AG04449 (cell line): ENCODE measurements at regions not wholly inside any gene's neighbourhood (a gene's known extent, or its start where the extent isn't known, plus 50 kb on each side); places are given as distances from the start of the nearest gene placed in this dataset.
A peak's percentile ranks its signal among the peaks of the same experiment; 100 is the strongest.
"Not testable (repeated sequence)": the region's sequence is repeated elsewhere in the genome, so short reads cannot be mapped to it uniquely, and the experiment has no call there.

ENCODE experiments used
- CTCF ChIA-PET: fragments of 350-600 bp; formaldehyde crosslinking; extraction: SDS; loops from one replicate; lab custom pipeline; 2021; ENCODE audit warnings: antibody characterized with exemption; lab: Yijun Ruan, JAX
- POLR2A ChIA-PET: fragments of 400-600, 350-600 bp; formaldehyde crosslinking; extraction: SDS; loops from one replicate; lab custom pipeline; 2020; ENCODE audit warnings: antibody characterized with exemption, inconsistent platforms; lab: Yijun Ruan, JAX
- DNase-seq: peaks from one replicate; pipeline ENCODE4 v3.0.0-alpha.2; 2010; ENCODE audit warnings: low read depth, low spot score
- H3K4me3 ChIP-seq: 2 replicates; pipeline ENCODE4 v1.5.1; 2011; ENCODE audit warnings: low read depth, mild to moderate bottlenecking, control low read depth, low read length
- TF ChIP-seq, protein P1 (sequence below): IDR thresholded peaks from one replicate; pipeline ENCODE4 v1.5.1; 2011; ENCODE audit warnings: mild to moderate bottlenecking, moderate library complexity, low read length, control low read depth, inconsistent platforms; ENCODE audit not compliant: insufficient read depth; ENCODE audit errors: missing control alignments

DNA sequence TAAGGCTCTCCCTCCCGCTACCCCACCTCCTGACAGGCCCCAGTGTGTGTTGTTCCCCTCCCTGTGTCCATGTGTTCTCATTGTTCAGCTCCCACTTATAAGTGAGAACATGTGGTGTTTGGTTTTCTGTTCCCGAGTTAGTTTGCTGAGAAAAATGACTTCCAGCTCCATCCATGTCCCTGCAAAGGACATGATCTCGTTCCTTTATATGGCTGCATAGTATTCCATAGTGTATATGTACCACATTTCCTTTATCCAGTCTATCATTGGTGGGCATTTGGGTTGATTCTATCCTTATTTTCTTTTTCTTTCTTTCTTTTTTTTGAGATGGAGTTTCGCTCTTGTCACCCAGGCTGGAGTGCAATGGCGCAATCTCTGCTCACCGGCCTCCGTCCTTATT is 57.8 kb upstream of the RASSF3 start:
- CTCF ChIA-PET = interaction anchor here (0.7 to 10.8 kb wide), 3 partner anchors 7 to 143 kb away, joined by 3 to 481 read pairs (median 128); no protein-coding TSS in a partner anchor
- DNase-seq, POLR2A ChIA-PET, H3K4me3 ChIP-seq: not testable (repeated sequence)

DNA sequence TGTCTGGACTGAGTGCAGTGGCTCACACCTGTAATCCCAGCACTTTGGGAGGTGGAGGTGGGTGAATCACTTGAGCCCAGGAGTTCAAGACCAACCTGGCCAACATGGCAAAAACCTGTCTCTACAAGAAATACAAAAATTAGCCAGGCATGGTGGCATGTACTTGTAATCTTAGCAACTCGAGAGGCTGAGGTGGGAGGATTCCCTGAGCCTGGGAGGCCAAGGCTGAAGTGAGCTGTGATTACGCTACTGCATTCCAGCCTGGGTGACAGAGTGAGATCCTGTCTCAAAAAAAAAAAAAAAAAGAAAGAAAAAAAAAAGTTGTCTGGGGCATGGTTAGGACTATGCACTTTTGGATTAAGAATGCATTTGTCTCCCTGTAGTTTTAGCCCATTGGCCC is 56.6 kb upstream of the RASSF3 start:
- POLR2A ChIA-PET, DNase-seq, H3K4me3 ChIP-seq: not testable (repeated sequence)
- CTCF ChIA-PET = interaction anchor here (10.8 kb wide), 1 partner anchor 142 kb away, joined by 481 read pairs; no protein-coding TSS in a partner anchor

DNA sequence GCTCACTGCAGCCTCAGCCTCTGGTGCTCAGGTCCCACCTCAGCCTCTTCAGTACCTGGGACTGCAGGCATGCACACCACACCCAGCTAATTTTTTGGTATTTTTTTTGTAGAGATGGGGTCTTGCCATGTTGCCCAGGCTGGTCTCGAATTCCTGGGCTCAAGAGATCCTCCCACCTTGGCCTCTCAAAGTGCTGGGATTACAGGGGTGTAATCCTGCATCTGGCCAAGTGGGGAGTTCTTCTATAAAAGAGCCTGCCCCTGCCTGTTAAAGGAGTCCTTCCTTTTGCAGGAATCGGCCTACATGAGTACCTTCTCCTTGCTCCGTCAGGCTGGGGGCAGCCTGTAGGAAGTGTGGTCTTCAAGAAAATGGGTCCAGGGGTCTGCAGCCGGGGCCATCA is 54.1 kb upstream of the RASSF3 start:
- POLR2A ChIA-PET = no interaction called here
- CTCF ChIA-PET = interaction anchor here (1.1 to 2.2 kb wide), 4 partner anchors 10 to 141 kb away, joined by 3 to 9 read pairs (median 6); no protein-coding TSS in a partner anchor
- H3K4me3 ChIP-seq = no peak overlapping the region
- TF ChIP-seq, protein P1, sequence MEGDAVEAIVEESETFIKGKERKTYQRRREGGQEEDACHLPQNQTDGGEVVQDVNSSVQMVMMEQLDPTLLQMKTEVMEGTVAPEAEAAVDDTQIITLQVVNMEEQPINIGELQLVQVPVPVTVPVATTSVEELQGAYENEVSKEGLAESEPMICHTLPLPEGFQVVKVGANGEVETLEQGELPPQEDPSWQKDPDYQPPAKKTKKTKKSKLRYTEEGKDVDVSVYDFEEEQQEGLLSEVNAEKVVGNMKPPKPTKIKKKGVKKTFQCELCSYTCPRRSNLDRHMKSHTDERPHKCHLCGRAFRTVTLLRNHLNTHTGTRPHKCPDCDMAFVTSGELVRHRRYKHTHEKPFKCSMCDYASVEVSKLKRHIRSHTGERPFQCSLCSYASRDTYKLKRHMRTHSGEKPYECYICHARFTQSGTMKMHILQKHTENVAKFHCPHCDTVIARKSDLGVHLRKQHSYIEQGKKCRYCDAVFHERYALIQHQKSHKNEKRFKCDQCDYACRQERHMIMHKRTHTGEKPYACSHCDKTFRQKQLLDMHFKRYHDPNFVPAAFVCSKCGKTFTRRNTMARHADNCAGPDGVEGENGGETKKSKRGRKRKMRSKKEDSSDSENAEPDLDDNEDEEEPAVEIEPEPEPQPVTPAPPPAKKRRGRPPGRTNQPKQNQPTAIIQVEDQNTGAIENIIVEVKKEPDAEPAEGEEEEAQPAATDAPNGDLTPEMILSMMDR = no peak
- DNase-seq = no peak

DNA sequence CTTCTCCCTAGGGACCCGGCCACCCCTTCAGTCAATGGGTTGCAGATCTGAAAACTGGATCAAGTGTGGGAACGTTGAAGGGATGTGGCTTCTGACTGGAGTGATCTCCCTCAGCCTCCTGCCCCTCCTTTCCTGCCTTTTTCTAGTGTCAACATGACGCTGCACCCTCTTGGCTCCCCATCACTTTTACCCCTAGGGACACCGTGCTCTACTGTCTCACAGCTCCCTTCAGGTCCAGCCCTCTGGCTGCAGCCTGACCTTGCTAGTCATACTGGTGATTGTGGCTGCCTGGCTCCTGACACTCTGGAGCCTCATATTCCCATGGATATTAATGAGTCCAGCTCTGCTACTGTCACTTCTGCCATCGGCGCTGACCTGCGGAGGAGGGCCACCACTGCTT is 51.5 kb upstream of the RASSF3 start:
- POLR2A ChIA-PET = no interaction called here

DNA sequence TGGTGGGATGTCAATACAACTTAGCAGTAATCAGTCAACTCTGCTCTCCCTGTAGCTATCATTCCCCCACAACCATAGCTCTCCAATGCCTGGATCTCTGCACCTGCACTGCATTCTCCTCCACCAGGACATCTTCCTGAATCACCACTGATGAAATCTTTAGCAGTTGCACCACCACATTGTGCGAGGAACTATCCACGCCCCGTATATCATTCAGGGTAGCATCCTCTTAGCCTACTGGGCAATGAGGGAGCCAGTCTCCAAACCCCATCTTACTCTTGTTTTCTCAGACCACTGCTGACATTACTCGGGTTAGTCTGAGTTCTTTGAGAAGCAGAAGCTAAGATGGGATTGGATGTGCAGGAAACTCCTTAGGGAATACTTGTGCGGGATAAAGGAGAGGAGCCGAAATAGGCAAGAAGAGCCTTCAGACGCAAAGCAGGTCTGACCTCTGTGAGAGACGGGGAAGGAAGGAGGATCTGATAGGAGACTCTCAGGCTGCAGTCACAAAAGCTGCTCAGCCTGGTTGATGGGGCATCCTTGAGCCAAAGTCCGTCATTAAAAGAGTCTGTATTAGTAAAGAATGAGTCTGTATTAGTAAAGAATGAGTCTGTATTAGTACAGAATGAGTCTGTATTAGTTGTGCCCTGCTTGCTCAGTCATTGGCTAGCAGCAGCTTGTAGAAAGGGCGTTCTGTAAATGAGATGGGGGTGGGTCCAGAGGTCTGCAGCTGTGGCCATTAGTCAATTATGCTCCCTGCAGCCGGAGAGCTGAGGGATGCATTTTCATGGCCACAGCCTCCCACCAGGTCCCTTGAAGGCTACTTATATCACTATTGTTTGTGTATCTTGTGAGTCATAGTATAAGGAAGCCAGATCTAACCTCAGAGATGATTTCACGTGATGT is 49.6 kb upstream of the RASSF3 start:
- DNase-seq = peak; percentile 86
- TF ChIP-seq, protein P1 = no peak
- ChIA-PET CTCF (interaction anchor here (3.6 to 14.5 kb wide), 2 partner anchors 12 to 136 kb away, joined by 26 to 128 read pairs; no protein-coding TSS in a partner anchor), POLR2A (interaction anchor here (0.6 to 0.8 kb wide), 3 partner anchors 23 to 56 kb away, joined by 3 read pairs; no protein-coding TSS in a partner anchor)
- H3K4me3 ChIP-seq = no peak overlapping the region

More for the DNA sequence above, 51.5 kb upstream of the RASSF3 start:
- TF ChIP-seq, protein P1 = no peak
- CTCF ChIA-PET = interaction anchor here (3.6 to 14.5 kb wide), 2 partner anchors 10 to 138 kb away, joined by 26 to 128 read pairs; no protein-coding TSS in a partner anchor
- no peak overlapping the region for H3K4me3 ChIP-seq
- no peak for DNase-seq
